Kidney capillary endothelial cell (primary cell): ENCODE measurements at regions not wholly inside any gene's neighbourhood (a gene's known extent, or its start where the extent isn't known, plus 50 kb on each side); places are given as distances from the start of the nearest gene placed in this dataset.
"Not testable (repeated sequence)": the region's sequence is repeated elsewhere in the genome, so short reads cannot be mapped to it uniquely, and the experiment has no call there.

Experiments
- DNase-seq: peaks from one replicate; pipeline ENCODE4 v3.0.0-alpha.2; 2018; ENCODE audit warnings: low spot score

GRCh38 chr7:124635416-124635815 lies 130.2 kb downstream of the GPR37 start:
- DNase-seq, result no peak

GRCh38 chr7:124633740-124634139 lies 131.9 kb downstream of the GPR37 start:
- no peak for DNase-seq

GRCh38 chr7:124630395-124630794 lies 135.2 kb downstream of the GPR37 start:
- DNase-seq, result no peak

GRCh38 chr7:124618871-124619270 lies 146.7 kb downstream of the GPR37 start:
- no peak for DNase-seq

GRCh38 chr7:124618051-124618450 lies 147.5 kb downstream of the GPR37 start:
- not testable (repeated sequence) for DNase-seq

GRCh38 chr7:124603066-124603465 lies 162.5 kb downstream of the GPR37 start:
- no peak for DNase-seq

GRCh38 chr7:124597509-124597908 lies 168.1 kb downstream of the GPR37 start:
- no peak for DNase-seq

GRCh38 chr7:124596881-124597280 lies 168.7 kb downstream of the GPR37 start:
- DNase-seq, result no peak

- DNase-seq, result no peak
These were observed 174.8 kb downstream of the GPR37 start for GRCh38 chr7:124590814-124591213.

GRCh38 chr7:124577256-124577655 lies 188.3 kb downstream of the GPR37 start:
- no peak for DNase-seq

- DNase-seq, result no peak
These were observed 190.4 kb downstream of the GPR37 start for GRCh38 chr7:124575176-124575575.

- DNase-seq, result no peak
These were observed 195.0 kb downstream of the GPR37 start for GRCh38 chr7:124570558-124570957.

- DNase-seq, result no peak
These were observed 199.0 kb downstream of the GPR37 start for GRCh38 chr7:124566583-124566982.

- DNase-seq, result no peak
These were observed 208.0 kb downstream of the GPR37 start for GRCh38 chr7:124557587-124557986.

GRCh38 chr7:124557101-124557500 lies 208.5 kb downstream of the GPR37 start:
- DNase-seq, result no peak

GRCh38 chr7:124553502-124553901 lies 212.1 kb downstream of the GPR37 start:
- no peak for DNase-seq

GRCh38 chr7:124552217-124552616 lies 213.4 kb downstream of the GPR37 start:
- DNase-seq, result no peak

GRCh38 chr7:124550036-124550435 lies 215.6 kb downstream of the GPR37 start:
- DNase-seq, result no peak

- DNase-seq, result no peak
These were observed 223.1 kb downstream of the GPR37 start for GRCh38 chr7:124542476-124542875.

- DNase-seq, result no peak
These were observed 229.3 kb downstream of the GPR37 start for GRCh38 chr7:124536156-124536762.

- no peak for DNase-seq
These were observed 233.4 kb downstream of the GPR37 start for GRCh38 chr7:124532166-124532565.

- no peak for DNase-seq
These were observed 248.7 kb downstream of the GPR37 start for GRCh38 chr7:124516911-124517310.

GRCh38 chr7:124515106-124515830 lies 250.3 kb downstream of the GPR37 start:
- DNase-seq, result no peak

GRCh38 chr7:124514471-124514870 lies 251.1 kb downstream of the GPR37 start:
- DNase-seq, result no peak
